WTC11 (cell line): ENCODE measurements at regions not wholly inside any gene's neighbourhood (a gene's known extent, or its start where the extent isn't known, plus 50 kb on each side); places are given as distances from the start of the nearest gene placed in this dataset.

Experiments used
- NR3C1 ChIP-seq: sonication (generic); formaldehyde crosslinking; conservative IDR thresholded peaks from 2 replicates; pipeline ENCODE4 v1.8.1; 2023; ENCODE audit warnings: low read depth, mild to moderate bottlenecking, missing genetic modification reagents
- SMAD4 ChIP-seq: sonication (generic); formaldehyde crosslinking; IDR thresholded peaks from 2 replicates; pipeline ENCODE4 v1.8.0; 2022; ENCODE audit warnings: mild to moderate bottlenecking, missing genetic modification reagents
- SP1 ChIP-seq: sonication (generic); formaldehyde crosslinking; conservative IDR thresholded peaks from 2 replicates; pipeline ENCODE4 v1.8.1; 2022; ENCODE audit warnings: missing genetic modification reagents
- TF ChIP-seq, protein P1 (sequence below): fragments of 200-600 bp; IDR thresholded peaks from 2 replicates; pipeline ENCODE4 v1.8.0; 2022; ENCODE audit warnings: antibody characterized with exemption

- TF ChIP-seq SP1 (CRISPR knock-in tag): no peak
- TF ChIP-seq, protein P1, sequence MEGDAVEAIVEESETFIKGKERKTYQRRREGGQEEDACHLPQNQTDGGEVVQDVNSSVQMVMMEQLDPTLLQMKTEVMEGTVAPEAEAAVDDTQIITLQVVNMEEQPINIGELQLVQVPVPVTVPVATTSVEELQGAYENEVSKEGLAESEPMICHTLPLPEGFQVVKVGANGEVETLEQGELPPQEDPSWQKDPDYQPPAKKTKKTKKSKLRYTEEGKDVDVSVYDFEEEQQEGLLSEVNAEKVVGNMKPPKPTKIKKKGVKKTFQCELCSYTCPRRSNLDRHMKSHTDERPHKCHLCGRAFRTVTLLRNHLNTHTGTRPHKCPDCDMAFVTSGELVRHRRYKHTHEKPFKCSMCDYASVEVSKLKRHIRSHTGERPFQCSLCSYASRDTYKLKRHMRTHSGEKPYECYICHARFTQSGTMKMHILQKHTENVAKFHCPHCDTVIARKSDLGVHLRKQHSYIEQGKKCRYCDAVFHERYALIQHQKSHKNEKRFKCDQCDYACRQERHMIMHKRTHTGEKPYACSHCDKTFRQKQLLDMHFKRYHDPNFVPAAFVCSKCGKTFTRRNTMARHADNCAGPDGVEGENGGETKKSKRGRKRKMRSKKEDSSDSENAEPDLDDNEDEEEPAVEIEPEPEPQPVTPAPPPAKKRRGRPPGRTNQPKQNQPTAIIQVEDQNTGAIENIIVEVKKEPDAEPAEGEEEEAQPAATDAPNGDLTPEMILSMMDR: no peak
- TF ChIP-seq NR3C1: no peak
- TF ChIP-seq SMAD4: no peak
These were observed 55.3 kb upstream of the STK17B start for GRCh38 chr2:196226707-196227065.
